ENCODE measurements at regions not wholly inside any gene's neighbourhood (a gene's known extent, or its start where the extent isn't known, plus 50 kb on each side); places are given as distances from the start of the nearest gene placed in this dataset.
A peak's percentile ranks its signal among the peaks of the same experiment; 100 is the strongest.
"Not testable (repeated sequence)": the region's sequence is repeated elsewhere in the genome, so short reads cannot be mapped to it uniquely, and the experiment has no call there.

DNA sequence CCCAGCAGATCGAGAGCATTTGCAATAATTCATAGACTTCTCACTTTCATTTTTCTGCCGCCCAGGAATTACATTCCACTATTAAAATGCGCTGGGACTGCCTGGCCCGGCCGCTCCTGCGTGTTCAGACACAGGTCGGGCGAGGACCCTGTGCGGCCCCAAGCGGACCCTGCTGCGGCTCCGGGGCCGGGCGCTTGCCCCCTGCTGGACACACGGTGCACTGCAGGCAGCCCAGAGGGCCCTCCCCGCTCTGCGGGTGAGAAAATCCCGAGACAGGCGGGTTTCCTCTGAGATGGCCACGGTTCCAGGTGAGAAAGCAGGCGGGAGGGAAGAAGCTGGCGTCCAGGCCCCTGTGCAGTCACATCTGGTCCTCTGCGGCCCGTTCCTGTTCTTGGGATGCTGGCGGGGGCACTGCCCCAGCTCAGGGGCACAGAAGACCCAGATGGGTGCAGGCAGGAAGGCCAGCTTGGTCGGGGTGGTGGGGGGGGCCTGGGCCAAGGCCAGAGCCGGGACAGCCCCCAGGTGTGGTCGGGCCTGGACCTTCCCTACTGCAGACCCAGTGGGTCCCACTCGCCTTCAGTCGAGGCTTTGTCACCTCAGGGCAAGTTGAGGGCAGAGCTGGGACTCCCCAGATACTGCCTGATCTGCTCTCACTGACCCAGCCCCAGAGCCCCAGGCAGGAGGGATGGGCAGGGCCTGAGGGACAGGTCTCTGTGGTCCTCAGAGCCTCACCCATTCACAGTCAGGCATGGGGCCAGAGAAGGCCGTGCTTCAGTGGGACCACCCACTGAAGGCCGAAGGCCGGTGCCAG lies 135.1 kb downstream of the FAM53A start:
- DNase-seq = peak; percentile 71
- intact Hi-C loops (cut with DNase I) = not testable (repeated sequence)
- ATAC-seq (ENCODE audit: poor library complexity) = peak; percentile 86

DNA sequence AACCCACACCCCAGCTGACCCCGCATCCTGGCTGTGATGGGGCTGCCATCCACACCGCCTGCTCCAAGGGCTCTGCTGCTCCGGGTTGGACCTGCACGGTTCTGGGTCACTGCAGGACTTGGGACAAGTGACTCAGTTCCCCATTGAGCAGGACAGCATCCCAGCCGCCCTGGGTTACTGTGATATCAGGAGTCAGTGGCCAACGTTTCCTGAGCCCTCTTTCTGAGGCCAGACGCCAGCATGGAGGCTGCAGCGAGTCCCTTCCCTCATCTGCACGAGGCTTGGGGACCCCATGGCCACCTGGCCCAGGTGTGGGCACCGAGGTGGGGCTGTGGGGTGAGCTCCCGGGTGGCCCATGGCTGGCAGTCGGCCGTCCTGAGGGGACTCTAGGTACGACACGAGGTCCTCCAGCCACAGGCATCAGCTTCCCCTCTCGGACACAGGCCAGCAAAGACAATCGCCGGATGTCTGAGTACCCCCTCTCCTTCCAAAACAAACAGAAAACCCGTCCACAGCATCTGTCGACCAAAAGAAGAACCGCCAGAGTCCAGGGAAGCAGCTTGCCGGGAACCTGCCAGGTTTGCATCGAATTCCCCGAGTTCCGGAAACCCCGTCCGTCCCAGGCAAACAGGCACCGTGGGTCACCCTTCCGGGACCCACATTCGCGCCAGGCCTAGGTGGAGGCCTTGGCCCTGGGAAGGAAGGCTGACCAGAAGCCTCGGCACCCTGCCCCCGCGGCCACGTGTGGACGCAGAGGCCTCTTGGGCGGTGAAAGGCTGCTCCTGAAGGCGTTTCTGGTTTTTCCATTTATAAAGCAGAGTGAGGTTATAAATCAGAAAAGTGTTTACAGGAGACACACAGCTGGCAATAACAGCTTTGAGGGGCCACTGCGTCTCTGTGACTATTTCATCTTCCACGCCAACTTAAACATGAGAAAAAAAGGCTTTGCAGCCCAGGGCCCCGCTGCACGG lies 136.0 kb downstream of the FAM53A start:
- peak; percentile 71 for DNase-seq
- intact Hi-C loops (cut with DNase I) = no loop called here
- peak; percentile 74 for ATAC-seq (ENCODE audit: poor library complexity)

GRCh38 chr4:1547131-1547855 lies 136.8 kb downstream of the FAM53A start:
- DNase-seq (no peak), ATAC-seq (ENCODE audit: poor library complexity) (no peak)
- intact Hi-C loops (cut with DNase I) = no loop called here

- no peak for ATAC-seq (ENCODE audit: poor library complexity)
- intact Hi-C loops (cut with DNase I) = no loop called here
- DNase-seq = peak; percentile 36
Measured at GRCh38 chr4:1544861-1545281, 138.6 kb upstream of the NKX1-1 start.

DNA sequence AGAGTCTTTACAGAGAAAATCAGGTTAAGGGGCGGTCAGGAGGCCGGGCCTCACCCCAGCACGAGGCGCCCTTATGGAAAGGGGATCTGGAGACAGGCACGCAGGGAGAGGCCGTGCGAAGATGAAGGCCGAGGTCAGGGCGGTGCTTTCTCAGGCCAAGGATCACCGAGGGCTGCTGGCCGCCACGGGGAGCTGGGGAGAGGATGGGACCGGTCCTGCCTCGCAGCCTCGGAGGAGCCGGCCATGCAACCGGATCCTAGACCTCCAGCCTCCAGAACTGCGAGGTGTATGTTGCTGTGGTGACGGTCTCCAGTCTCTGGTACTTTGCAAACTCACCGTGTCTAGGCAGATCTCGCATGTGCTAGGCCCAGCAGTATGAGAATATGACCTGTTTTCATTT lies 138.2 kb upstream of the NKX1-1 start:
- DNase-seq = peak; percentile 8
- intact Hi-C loops (cut with DNase I); ATAC-seq (ENCODE audit: poor library complexity): not testable (repeated sequence)

DNA sequence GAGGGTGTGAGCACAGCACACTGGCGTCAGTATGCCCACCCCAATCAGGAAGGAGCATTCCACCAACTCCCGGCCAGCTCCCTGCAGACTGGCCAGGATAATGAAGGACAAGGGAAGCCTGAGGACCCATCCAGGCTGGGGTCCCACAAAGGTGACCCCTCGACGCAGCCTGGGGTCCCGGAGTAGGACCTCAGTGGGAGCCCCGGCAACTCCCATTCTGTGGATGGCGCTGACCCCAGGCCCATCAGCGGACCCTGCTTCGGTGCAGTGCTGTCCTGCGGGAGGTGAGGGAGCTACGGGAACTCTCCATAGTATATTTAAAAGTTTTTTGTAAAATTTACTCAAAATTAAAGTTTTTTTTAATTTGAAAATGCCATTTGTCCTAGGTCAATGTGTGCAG lies 137.7 kb upstream of the NKX1-1 start:
- ATAC-seq (ENCODE audit: poor library complexity) (no peak), DNase-seq (peak; percentile 15)
- intact Hi-C loops (cut with DNase I) = no loop called here

GRCh38 chr4:1543561-1543960 lies 137.3 kb upstream of the NKX1-1 start:
- ATAC-seq (ENCODE audit: poor library complexity) (no peak), DNase-seq (no peak)
- intact Hi-C loops (cut with DNase I) = no loop called here

- intact Hi-C loops (cut with DNase I) = no loop called here
- ATAC-seq (ENCODE audit: poor library complexity) = no peak
- peak; percentile 33 for DNase-seq
Measured at GRCh38 chr4:1542516-1543320, 136.5 kb upstream of the NKX1-1 start.

DNA sequence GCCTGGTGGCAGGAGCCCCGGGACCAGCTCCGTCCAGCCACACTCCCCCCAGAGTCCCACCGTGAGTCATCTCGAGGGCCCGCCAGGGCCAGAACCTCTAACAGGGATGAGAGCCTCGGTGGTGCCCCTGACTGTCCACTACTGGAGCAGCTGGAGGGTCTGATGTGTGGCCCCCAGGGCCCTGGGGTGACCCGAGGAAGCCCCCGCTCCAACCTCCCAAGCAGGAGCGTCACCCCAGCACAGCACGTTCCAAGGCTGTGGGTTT lies 135.9 kb upstream of the NKX1-1 start:
- intact Hi-C loops (cut with DNase I) = no loop called here

DNA sequence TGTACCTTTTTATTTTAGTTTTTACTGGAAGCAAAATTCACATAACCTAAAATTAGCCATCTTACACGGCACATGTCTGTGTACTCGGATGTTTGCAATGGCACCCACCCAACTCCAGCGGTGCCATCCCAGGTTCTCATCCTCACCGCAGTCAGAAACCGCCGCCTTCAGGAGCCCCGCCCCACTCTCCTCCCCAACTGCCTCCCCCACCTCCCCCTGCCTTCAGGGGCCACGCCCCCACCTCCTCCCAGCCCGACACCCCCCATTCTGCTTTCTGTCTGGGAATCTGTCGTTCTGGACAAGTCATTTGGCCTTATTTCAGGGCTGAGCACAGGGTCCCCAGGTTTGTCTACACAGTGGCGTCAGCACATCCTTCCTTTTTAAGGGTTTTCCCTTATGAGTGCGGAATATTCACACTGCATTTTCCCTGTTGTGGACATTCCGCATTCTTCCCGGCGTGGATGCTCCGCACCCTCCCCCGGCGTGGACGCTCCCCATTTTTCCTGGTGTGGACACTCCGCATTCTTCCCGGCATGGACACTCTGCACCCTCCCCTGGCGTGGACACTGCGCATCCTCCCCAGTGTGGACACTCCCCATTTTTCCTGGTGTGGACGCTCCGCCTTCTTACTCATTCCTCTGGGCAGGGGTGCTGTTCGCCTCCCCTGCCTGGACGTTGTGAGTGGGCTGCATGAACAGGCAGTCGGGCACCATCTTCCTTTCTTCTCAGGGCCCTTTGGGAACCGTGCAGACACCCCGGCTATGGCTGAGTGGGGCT lies 135.4 kb upstream of the NKX1-1 start:
- ATAC-seq (ENCODE audit: poor library complexity) = peak; percentile 39
- intact Hi-C loops (cut with DNase I) = no loop called here
- DNase-seq = peak; percentile 47

More for the DNA sequence above, 135.9 kb upstream of the NKX1-1 start:
- DNase-seq (peak; percentile 28), ATAC-seq (ENCODE audit: poor library complexity) (no peak)

GRCh38 chr4:1540601-1541375 lies 134.5 kb upstream of the NKX1-1 start:
- intact Hi-C loops (cut with DNase I) = no loop called here
- DNase-seq (peak; percentile 33), ATAC-seq (ENCODE audit: poor library complexity) (no peak)

DNA sequence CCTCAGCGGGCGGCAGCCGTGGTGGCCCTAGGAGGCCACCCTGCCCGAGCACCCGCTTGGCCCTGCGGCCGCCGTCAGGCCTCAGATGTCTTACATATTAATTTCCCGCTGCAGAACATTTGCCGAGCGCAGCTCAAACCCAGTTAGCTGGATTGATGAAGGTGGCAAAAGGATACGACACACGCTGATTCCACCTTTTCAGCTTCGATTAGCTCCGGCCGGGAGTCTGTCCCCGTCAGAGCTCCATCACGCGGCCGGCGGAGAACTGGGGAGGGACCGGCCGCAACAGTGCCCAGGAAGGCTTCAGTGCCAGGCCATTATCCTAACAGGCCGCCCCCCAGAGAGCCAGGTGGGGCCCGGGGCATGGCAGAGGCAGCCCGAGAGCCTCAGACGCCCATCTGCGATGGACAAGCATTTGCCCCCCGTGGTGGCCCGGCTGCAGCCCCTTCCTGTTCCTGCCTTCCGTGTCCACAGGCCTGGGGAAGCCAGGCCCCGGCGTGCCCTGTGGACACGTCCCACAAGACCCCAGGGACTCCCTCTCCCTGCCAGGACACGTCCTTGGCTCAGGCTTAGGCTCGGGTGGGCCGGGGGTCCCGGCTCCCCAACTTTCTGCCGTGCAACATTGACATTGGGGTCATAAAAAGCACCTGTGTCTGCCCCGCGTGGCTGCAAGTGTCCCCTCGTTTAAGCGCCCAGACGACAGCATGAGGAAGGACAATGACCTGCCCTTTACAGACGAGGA lies 133.8 kb upstream of the NKX1-1 start:
- ATAC-seq (ENCODE audit: poor library complexity) (no peak), DNase-seq (peak; percentile 27)
- intact Hi-C loops (cut with DNase I) = no loop called here

DNA sequence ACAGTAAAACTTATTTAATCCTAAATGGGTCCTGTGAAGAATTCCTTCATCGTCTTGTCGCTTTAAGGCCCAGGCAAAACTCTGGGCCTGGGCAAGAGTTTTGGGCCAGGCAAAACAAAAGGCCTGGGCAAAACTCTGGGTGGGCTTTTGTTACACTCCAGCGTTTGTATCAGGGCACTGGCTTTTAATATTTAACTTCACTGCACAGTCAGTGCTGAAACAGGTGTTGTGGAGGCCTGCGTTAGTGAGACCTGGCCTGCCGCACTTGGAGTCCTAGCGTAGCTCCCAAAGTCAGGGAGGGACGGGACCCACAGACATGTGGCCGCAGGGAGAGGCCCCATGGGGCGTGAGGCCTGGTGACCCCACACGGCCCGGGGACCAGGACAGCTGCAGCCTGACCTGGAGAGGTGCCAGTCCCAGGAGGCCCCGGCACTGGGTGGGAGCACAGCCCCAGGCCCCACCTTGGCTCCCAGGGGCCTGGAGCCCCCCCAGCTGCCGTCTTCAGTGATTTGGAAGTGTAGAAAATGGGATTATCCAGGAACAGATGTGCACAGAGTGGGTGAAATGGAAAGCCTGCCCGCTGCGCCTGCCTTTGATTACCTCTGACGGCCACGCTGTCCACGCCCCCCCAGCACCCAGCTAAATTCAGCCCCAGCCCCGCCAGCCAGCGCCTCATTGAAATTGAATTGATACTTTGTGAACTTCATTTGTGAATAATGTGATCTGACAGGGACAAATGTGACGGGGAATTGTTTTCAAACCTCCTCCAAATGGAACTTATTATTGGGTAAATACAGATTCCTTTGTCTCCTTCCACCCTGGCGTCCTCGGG lies 132.9 kb upstream of the NKX1-1 start:
- DNase-seq = peak; percentile 29
- ATAC-seq (ENCODE audit: poor library complexity) = no peak
- intact Hi-C loops (cut with DNase I) = no loop called here

DNA sequence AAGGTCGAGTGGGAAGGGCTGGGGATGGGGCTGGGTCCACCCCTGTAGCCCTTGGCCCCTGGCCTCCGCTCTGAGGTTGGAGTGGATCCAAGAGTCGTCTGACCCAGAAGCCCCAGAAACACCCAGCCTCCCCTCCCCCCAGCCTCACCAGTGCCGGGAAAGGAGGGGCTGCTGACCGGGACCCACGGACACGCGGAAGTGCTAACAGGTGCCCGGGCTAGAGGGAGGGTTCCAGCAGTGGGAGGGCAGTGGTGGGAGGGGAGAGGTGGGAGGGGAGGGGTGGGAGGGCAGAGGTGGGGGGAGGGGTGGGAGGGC lies 131.8 kb upstream of the NKX1-1 start:
- DNase-seq (peak; percentile 16), ATAC-seq (ENCODE audit: poor library complexity) (no peak)
- intact Hi-C loops (cut with DNase I) = no loop called here

DNA sequence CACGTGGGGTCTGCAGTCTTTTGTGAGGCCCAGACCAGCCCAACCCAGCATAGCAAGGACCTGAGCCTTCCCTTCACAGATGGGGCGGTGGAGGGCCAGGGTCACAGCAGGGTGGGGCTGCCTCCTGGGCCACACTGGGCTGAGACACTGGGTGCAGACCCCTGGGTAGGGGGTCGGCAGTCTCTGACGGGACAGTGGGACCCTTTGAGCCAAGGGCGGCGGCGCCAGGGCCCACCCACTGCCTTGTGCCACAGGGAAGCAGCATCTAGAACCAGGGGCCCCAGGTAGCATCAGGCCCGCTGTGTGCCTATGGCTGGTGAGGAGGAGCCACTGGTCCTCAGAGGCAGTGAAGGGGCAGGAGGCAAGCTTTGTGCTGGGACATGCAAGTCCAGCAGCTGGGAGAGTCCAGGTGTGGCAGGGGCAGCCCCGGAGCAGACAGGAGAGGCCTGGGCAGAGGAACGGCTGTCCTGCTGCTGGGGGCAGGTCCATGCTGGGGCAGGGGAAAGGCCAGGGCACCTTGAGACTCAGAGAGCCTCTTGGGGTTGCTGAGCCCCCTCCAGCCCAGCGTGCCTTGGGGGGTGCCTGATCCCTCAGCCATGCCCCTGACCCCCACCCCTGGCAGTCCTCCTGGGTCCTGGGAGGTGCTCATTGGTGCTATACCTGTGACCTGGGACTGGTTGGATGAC lies 131.3 kb upstream of the NKX1-1 start:
- ATAC-seq (ENCODE audit: poor library complexity) = no peak
- DNase-seq = peak; percentile 33
- intact Hi-C loops (cut with DNase I) = no loop called here

Data from Right ventricle myocardium superior (tissue), 1 donor.